NCI-H1105 (cell line): ENCODE measurements at regions not wholly inside any gene's neighbourhood (a gene's known extent, or its start where the extent isn't known, plus 50 kb on each side); places are given as distances from the start of the nearest gene placed in this dataset.
A peak's percentile ranks its signal among the peaks of the same experiment; 100 is the strongest.

ENCODE experiments used
- DNase-seq: peaks from one replicate; lab custom pipeline; 2025; lab: John Stamatoyannopoulos, UW

DNA sequence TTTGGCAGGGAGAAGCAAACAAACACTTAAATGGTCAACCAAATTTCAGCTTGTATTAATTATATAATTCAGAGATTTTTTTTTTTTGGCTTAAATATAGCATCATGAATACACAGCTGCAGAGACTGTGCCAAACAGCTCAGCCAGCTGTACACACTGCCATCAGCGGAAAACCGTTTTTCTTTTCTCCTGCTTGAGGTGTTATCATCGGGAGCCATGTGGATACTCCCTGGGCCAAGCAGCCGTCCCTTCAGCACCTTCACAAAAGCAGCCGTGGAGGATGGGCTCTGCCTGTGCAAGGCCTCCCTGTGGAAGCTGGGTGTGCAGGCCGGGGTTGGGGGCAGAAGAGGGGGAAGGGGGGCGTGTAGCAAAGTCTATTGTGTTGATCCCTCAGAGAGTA, 85.0 kb downstream of the NUF2 start:
- peak; percentile 73 for DNase-seq

DNA sequence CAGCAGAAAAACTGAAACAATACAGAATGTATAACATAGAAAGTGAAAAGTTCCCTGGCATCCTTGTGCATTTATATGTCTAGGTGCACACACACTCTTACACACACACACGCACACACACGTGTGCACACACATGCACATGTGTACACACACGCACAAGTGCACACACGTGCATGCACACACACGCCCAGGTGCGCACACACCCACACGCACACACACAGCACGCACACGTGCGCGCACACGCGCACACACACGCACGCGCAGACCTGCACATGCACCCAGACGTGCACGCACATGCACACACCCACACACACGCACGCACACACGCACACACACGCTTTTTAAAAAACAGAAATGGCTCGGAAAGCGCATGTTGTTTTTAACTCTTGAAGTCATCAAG, 86.5 kb downstream of the NUF2 start:
- no peak for DNase-seq

DNA sequence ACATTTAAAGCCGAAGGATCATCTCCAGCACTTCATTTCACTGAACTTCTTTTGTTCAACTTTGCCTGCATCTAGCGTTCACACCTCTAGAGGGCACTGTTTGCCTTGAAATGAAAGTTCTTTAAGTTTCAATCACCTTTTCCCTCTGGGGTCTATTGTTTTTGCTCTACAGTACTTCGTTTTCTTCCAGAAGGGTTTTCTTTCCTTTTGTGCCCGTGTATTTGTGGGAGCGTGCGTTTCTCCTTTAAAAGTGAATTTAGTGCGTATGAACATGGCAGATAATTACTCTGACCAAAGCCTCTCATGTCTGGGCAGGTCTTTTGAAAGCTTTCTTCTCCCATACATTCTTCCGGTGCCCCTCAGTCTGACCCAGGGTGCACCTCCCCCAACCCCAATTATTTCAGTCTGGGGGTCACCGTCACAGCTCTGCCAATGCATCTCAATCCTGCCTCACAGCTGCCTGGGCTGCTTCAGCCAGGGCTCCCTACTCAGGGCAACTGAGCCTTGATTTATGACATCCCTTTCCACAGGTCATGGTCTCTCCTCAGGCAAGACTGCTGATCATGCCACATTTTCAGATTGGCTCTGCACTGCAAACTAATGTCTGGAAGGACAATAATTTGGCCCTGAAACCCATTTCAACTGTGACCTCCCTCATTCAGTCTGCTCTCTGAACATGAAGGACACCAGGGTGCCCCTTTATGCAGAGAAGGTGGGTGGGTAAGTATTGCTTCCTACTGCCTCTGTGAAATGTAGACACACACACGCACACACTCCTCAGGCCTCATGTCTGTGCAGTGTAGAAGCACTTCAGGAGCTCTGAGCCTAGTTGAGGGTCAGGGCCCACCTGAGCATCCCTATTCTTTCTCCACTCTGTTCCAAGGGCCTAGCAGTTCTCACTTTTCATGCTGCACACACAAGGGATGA, 88.6 kb downstream of the NUF2 start:
- DNase-seq: peak; percentile 79

DNA sequence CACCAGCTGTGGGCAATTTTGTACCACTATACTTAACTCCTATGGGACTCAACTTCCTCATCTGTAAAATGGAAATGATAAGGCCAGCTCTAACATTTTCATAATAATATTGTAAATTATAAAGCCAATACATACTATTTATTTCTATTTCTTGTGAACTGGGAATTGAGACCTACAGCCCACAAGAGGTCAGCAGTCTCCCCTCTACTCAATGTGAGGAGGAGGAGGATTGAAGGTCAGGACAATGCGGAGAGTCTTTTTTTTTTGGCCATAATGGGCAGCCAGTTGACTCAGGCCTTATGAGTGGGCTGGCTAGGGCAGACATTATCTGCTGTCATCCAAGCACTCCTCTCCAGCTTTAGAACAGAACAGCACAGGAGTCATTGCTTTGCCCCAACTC, 90.5 kb downstream of the NUF2 start:
- DNase-seq: no peak

DNA sequence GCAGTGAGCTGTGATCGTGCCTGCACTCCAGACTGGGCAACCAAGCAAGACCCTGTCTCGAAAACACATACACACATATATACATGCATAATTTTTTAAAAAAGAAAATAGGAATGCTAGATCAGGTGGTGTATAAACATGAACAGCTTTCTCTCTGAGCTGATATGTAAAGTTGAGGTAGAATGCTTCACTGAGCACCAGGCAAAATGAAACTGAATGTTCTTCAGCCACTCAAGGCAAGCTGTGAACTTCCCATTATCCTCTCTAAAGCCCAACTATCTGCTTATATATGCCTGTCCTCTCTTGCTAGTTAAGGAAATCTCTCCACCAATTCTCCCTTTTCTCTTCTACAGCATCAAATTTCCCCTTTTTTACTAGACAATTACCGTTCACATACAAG, 93.0 kb downstream of the NUF2 start:
- no peak for DNase-seq

DNA sequence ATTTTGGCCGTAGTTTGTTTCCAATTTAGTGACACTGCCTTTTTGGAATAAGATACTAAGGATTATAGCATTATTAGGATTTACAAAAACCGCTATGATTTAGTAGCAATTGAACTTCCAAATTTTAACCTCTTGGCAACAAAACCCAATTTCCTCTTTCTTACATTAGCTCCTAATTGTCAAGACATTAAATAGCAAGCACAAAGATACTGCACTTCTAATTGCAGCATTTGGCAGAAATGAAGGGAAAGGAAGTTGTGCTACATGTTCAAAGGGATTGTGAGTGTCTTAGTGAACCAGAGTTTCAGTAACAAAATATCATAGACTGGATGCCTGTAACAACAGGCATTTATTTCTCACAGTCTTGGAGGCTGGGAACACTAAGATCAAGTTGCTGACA, 99.9 kb downstream of the NUF2 start:
- no peak for DNase-seq

DNA sequence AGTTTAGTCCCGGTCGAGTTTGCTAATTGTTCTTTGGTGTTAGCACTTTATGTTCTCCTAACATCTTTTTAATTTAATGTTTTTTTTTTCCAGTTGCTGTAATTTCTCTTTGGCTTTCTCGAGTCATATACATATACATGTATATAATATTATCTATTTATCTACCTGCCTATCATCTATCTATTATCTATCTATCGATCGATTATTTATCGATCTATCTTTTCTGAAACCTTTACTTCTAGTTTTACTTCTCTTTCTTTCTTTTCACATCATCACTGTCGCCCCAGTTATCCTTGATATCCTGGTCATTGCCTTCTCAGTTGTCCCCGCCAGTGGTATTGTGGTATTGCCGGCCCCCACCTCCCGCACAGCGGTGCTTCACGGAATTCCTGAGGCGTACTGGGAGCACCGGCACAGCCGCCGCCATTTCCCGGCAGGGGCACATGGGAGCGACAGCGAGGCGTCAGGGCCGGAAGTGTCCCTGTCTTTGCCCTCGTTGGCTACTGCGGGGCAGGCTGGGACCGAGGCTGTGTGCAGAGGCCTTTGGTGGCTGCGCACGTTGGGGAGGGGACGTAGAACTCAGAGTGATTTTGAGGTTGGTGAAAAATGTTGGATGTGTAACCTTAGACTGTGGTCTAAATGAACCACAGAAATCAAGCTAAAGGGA, 101.1 kb downstream of the NUF2 start:
- no peak for DNase-seq

DNA sequence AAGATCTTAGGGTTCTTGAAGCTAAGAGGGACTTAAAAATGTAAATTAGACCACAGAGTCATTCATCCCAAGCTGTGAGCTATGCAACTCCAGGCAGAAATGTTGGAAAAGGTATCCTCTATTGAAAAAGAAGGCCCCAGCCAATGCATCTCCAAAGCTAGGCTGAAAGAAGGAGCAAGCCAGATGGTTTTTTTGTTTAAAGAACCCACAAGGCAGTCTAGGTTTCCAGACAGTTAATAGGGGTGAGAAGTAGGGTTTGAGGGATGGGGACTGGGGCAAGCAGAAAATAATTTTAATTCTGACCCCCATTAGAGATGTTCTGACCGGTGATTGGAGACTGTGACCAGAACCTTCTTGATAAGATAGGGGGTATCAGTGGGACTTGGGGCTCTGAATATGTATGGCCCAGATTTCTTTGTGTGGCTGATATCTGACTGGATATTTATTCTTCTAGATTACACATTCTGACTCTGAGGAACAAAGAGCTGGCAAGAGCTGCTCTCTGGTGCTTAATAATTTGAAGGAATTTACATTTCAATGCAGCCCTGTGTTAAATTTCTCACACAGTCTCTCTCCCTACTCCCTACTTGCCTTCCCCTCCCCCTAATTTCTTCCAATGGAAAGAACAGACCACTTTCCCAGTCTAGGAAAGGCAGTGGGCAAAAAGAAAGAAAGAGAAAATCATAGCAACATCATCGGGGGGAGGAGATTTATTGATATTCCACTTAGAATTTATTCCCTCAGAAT, 104.9 kb downstream of the NUF2 start:
- no peak for DNase-seq

DNA sequence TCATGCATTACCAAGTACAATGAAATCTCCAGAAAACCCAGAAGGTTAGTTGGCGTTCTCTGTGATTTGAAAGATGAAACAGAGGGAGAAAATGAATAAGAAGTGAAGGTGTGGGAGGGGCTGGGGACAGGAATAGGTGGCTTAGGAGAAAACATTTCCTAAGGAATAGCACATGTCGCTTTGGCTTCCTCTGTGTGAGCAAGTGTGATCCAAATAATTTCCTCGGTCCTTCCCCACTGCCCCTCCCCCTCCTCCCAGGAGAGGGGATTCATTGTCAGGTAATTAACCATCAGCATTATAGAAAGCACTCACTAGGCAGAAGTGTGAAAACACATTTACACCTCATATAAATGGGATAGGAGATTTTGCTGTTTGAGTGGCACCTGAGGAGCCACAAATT, 105.5 kb downstream of the NUF2 start:
- no peak for DNase-seq

DNA sequence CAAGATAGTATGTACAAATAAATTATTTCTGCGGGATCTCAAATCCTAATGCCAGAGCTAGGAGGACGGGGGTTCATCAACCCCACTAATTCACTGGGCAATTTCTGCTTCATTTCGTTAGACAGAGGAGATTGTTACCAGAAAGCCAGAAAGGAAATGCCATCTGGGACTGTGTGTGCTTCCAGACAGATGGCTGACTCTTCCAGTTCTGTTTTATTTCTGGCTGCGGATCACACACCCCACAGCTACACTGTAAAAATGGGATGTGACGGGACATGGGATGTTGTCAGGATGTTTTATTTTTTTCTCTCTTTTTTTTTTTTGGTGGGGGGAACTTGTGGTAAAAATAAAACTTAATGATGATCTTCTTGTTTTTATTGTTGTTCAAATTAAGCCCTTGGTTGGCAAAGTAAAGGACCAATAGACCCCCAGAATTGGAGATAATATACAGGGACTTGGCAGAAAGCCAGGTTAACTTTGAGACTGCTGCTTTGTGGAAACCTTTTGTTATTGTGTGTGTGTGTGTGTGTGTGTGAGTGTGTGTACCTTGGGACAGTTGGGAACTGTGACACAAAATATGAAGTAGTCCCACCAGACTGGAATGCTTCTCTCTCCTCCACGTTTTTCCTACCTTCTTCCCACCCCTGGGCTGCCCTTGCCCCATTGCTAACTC, 114.5 kb downstream of the NUF2 start:
- DNase-seq: no peak

DNA sequence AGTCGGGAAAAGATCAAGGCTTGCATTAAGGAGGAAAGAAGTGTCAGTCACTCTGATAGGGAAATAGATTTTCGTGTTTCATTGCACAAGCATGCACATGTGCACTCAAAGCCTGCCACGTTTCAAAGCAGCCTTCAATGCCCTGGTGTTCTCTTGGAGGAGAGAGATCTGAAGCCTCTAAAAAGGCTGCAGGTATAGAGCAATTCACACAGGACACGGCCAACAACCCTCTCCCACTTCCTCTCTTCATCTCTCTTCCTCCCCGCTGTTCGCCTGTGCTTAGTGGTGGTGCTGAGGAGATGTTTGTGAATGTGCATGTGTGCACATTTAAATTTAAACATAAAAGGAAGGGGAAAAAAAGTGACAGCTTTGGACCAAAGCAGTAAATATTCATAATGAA, 117.7 kb downstream of the NUF2 start:
- DNase-seq: no peak

DNA sequence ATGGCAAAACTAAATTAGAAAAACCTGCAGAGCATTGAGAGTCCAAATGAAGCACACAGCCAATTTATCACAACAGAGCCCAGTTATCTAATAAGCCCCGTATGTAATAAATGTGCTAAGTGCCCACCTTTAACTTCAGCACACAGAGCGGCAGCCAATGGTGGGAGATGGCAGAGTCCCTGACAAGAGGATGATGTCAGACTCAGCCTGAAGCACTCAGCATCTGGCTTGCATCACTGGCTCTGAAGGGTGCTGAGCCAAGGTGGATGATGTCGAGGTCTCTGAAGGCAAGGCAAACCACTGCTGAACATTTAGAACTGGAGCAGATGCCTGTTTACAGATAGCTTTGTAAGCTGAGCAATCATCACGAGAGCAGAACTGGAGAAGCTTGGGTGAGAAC, 118.3 kb downstream of the NUF2 start:
- DNase-seq: no peak

DNA sequence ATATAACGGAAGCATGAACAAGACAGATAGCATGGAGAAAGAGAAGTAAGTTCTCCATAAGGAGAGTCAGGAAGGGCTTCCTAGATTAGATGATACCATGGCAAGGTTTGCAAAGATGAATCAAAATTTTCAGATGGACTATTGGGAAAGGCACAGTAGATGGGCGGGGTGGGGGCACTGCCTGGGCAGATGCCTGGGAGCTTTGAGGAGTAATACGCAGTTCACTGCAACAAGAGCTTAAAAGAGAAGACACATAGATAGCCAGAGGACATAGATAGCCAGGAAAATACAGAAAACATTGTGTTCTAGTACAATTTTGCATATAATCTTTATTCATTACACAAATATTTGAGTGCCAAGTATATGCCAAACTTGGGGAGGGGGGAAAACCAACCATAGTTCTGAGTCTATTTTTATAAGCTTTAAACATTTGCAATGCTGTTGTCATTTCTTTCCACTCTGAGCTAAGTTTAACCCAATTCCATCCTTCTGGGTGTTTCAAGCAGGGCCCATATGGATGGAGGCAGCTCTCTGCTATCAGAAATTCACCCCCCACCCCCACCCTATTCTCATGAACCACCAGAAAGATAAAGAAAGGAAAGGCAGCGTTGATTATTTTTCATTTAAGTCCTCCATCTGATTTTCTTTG, 120.6 kb downstream of the NUF2 start:
- no peak for DNase-seq

DNA sequence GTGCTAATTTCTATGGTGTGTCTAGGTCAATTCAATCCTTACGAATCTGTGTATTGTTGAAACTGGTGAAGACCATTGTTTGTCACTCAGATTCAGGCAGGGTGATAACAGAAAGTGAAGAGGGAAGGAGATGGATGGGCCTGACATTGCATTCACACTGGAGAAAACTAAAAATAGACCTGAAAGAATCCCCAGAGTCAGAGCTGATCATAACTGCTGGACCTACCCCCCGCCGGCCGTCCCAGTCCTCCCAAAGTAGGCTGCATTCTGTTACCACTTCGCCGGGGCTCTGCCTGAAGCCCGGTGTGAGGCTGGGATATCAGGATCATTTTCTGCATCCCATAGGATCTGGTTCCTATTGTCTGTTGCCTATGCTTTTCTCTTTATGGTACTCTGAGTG, 121.1 kb downstream of the NUF2 start:
- DNase-seq: no peak

DNA sequence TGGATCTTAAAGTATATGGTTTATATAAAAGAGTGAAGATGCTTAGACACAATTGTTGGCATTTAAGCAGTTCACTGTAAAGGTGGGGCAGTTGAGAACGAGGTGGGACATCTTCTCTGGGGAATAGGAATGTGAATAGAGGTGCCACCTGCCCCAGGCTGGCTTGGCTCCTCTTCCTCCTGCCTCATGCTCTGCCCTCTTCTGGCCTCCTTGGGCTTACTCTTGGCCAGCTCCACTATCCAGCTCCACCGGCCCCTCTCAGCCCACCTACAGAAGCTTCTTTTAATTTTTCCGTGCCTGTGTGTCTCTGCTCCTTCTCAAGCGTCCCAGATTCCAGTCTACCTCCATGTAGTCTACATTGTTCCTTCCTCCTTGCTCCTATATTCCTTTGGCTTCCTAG, 122.1 kb downstream of the NUF2 start:
- no peak for DNase-seq

DNA sequence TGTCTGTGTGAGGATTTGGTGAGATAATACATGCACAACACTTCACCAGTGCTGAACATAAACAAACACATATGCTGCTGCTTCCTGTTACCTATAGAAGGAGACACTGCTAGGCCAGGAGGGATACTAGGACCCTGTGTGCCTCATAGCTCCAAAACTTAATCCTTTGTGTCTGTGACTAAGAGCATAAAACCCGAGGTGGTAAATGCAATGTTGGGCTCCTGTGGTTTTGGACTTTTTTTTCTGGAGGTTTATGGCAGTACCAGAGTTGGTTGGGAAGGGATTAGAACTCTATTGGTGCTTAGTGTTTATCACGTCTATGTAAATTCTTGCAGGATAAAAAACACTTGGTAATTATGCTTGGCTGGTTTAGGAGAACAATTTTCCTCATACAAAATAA, 122.9 kb downstream of the NUF2 start:
- no peak for DNase-seq

DNA sequence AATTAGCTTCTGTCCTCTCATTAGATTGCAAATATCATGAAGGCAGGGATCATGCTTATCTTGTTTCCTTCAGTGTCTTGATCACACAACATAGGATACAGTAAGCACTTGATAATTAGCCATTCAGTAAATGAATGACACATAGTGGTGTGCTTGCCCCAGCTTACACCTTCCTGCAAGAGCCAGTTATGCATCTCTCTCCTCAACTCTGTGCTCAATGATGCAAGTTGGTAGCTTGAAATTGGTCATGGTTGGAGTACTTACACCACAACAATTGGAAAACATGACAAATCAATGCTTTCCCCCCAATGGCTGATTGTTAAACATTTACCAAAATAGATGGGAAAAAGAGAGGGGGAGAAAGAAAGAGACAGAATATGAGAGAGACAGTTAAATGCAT, 129.2 kb downstream of the NUF2 start:
- no peak for DNase-seq

DNA sequence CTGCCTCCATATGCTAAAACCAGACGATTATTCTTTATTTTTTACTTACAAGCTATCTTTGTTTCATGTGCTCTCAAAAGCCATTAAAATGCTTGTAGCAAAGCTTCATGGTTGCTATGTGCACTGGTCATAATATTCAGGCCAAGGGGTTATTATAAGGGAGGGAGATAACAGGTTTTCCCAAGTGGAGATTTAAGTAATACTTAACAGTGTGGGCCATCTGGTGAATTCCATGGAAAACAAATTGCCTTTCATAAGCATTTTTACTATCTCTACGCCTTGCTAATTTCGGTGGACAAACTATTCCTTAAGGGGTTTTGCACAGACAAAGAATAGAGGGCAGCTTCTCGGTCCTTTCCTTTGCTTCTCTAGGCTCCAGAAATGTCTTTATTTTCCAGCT, 137.8 kb downstream of the NUF2 start:
- DNase-seq: no peak

DNA sequence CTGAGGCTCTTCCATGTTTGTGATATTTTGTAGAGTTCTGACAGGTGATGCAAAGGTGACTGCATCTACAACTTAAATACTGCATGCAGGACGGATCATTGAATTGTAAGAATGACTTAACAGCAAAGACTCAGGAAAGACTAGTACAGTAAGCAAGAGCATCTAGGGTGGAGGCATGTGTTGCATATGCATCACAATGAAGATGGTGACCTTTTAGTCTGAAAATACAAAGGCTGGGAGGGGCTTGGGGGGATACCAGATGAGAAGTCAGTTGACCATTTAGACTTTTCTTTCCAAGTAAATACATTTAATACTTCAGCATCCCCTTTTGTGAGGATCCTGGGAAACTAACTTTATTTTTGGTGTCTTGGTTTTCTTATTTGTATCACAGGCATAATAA, 145.5 kb downstream of the NUF2 start:
- DNase-seq: no peak

DNA sequence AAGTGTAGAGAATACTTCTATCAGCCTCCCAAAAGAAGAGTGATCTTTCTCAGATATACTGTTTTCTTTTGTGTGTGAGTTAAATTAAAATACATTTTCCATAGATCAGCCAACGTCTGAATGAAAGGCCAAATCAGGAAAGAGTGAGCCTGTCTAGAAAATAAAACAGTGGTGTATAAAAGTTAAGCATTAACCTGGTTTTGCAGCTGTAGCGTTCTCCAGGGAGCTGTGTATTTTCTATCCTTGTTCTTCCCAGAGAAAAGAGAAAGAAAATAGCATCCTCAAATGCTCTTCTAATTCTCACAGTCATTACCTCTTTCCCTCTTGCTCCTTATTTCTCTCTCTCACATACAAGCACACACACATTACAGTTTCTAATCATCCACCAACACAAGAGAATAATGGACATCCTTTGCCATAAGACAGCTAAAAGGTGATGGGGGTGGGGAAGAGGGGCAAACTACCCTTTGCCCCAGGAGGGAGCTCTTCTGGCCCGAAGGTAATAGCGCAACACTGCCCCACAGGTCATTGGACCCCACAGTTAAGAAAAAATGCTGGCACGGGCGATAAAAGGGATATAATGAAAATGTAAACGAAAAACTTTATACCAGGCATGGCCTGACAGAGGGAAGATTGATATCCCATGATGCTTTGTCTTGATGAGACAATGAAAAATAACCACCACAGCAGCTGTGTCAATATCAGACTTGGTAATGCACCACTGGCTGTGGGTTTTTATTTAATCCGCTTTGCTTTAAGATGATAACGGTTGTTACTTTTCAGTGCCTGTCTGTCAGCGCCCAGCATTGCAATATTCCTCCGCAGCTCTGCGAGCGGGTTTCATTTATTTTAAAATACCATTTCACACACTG, 150.3 kb downstream of the NUF2 start:
- DNase-seq: peak; percentile 93
